CD14-positive monocyte (primary cell): ENCODE measurements at regions not wholly inside any gene's neighbourhood (a gene's known extent, or its start where the extent isn't known, plus 50 kb on each side); places are given as distances from the start of the nearest gene placed in this dataset.

Experiments used
- DNase-seq, 3 donors: peaks; one replicate each; pipeline ENCODE4 v3.0.0-alpha.2; 2011 to 2022
- H2AFZ ChIP-seq: 2 replicates; pipeline ENCODE4 v1.6.0; 2012; ENCODE audit warnings: mild to moderate bottlenecking, low read depth, low read length, inconsistent platforms; ENCODE audit not compliant: insufficient read depth, poor library complexity, severe bottlenecking
- H3K27ac ChIP-seq, 2 donors: 1 replicate in 1 of 2; 2 replicates in 1 of 2; pipeline ENCODE4 v1.5.1; 2012 to 2013; ENCODE audit warnings: low read length in 2 of 2, control low read depth in 1 of 2, inconsistent platforms in 1 of 2, low read depth in 1 of 2, mild to moderate bottlenecking in 1 of 2
- H3K27me3 ChIP-seq, 2 donors: one replicate each; pipeline versions ENCODE4 v1.6.0 to v1.6.1; 2011 to 2013; ENCODE audit warnings: low read length in 2 of 2; ENCODE audit not compliant: control insufficient read depth in 2 of 2, insufficient read depth in 2 of 2
- H3K36me3 ChIP-seq, 2 donors: replicated peaks in 1 of 2; 1 replicate in 1 of 2; 2 replicates in 1 of 2; pipeline versions ENCODE4 v1.5.1 to v1.6.1; 2012 to 2013; ENCODE audit warnings: low read length in 2 of 2, control low read depth in 1 of 2, inconsistent platforms in 1 of 2, mild to moderate bottlenecking in 1 of 2; ENCODE audit not compliant: insufficient read depth in 2 of 2, control insufficient read depth in 1 of 2
- H3K4me1 ChIP-seq, 2 donors: 1 replicate in 1 of 2; 2 replicates in 1 of 2; pipeline versions ENCODE4 v1.5.1 to v1.6.1; 2012 to 2013; ENCODE audit warnings: low read length in 2 of 2, control low read depth in 1 of 2, inconsistent platforms in 1 of 2, mild to moderate bottlenecking in 1 of 2, moderate library complexity in 1 of 2; ENCODE audit not compliant: insufficient read depth in 2 of 2, control insufficient read depth in 1 of 2
- H3K4me2 ChIP-seq: replicated peaks from 2 replicates; pipeline ENCODE3; 2012; ENCODE audit warnings: low read length, moderate library complexity, mild to moderate bottlenecking; ENCODE audit not compliant: poor library complexity, severe bottlenecking; ENCODE audit errors: extremely low read depth
- H3K4me3 ChIP-seq, 3 experiments: fragments of 200-600 bp in 1 of 3; sonication (generic) in 1 of 3; replicated peaks in 1 of 3; 1 replicate in 2 of 3; 2 replicates in 1 of 3; pipeline ENCODE4 v1.5.1; 2011 to 2013; ENCODE audit warnings: low read length in 3 of 3, mild to moderate bottlenecking in 3 of 3, control low read depth in 2 of 3, low read depth in 2 of 3, inconsistent platforms in 1 of 3, moderate library complexity in 1 of 3
- H3K79me2 ChIP-seq: 2 replicates; pipeline ENCODE4 v1.6.0; 2012; ENCODE audit warnings: mild to moderate bottlenecking, control low read depth, inconsistent platforms, low read length, moderate library complexity; ENCODE audit not compliant: insufficient read depth
- H3K9ac ChIP-seq: 2 replicates; pipeline ENCODE4 v1.6.0; 2017; ENCODE audit warnings: low read length, mild to moderate bottlenecking; ENCODE audit not compliant: insufficient read depth, poor library complexity, severe bottlenecking
- H3K9me3 ChIP-seq, 2 donors: replicated peaks in 1 of 2; 1 replicate in 1 of 2; 2 replicates in 1 of 2; pipeline versions ENCODE4 v1.5.1 to v1.6.1; 2012 to 2013; ENCODE audit warnings: low read length in 2 of 2, control low read depth in 1 of 2; ENCODE audit not compliant: control insufficient read depth in 1 of 2, insufficient read depth in 1 of 2
- H4K20me1 ChIP-seq: 2 replicates; pipeline ENCODE4 v1.6.0; 2012; ENCODE audit warnings: mild to moderate bottlenecking, low read length, control low read depth, moderate library complexity; ENCODE audit not compliant: insufficient read depth
- H3K27ac Mint-ChIP-seq, 7 donors: one replicate each; pipeline ENCODE4 v1.8.0; 2020; ENCODE audit warnings: mild to moderate bottlenecking in 7 of 7, mixed read lengths in 7 of 7, moderate library complexity in 6 of 7, inconsistent platforms in 2 of 7
- H3K27me3 Mint-ChIP-seq, 3 donors: one replicate each; pipeline ENCODE4 v1.8.0; 2021 to 2022; ENCODE audit warnings: low read depth in 3 of 3, mild to moderate bottlenecking in 3 of 3, mixed read lengths in 3 of 3, moderate library complexity in 3 of 3, inconsistent platforms in 1 of 3
- H3K36me3 Mint-ChIP-seq, 2 donors: one replicate each; pipeline ENCODE4 v1.8.0; 2020; ENCODE audit warnings: mixed read lengths in 2 of 2, inconsistent platforms in 1 of 2, mild to moderate bottlenecking in 1 of 2
- H3K4me1 Mint-ChIP-seq: one replicate; pipeline ENCODE4 v1.8.0; 2020; ENCODE audit warnings: mild to moderate bottlenecking, mixed read lengths
- H3K4me3 Mint-ChIP-seq, 2 donors: one replicate each; pipeline ENCODE4 v1.8.0; 2020; ENCODE audit warnings: mild to moderate bottlenecking in 2 of 2, mixed read lengths in 2 of 2, moderate library complexity in 1 of 2
- H3K9me3 Mint-ChIP-seq, 7 donors: one replicate each; pipeline ENCODE4 v1.8.0; 2020 to 2022; ENCODE audit warnings: mixed read lengths in 7 of 7, mild to moderate bottlenecking in 6 of 7, moderate library complexity in 6 of 7, inconsistent platforms in 2 of 7
- WGBS: methylation state at CpG from one replicate; pipeline ENCODE4 v1.1.5; 2013; ENCODE audit warnings: missing lambda C conversion rate; ENCODE audit not compliant: insufficient coverage; 5-methylcytosine and 5-hydroxymethylcytosine counted together
- intact Hi-C, 2 donors: fragments of 100-400 bp; cut with micrococcal nuclease; formaldehyde crosslinking; loops; one replicate each; pipeline versions ENCODE4 v1.15.0 to v1.15.1; 2023
- TF ChIP-seq, protein P1 (sequence below): fragments of 200-600 bp; IDR thresholded peaks from one replicate; pipeline ENCODE4 v1.8.0; 2022; ENCODE audit warnings: antibody characterized with exemption, mild to moderate bottlenecking

DNA sequence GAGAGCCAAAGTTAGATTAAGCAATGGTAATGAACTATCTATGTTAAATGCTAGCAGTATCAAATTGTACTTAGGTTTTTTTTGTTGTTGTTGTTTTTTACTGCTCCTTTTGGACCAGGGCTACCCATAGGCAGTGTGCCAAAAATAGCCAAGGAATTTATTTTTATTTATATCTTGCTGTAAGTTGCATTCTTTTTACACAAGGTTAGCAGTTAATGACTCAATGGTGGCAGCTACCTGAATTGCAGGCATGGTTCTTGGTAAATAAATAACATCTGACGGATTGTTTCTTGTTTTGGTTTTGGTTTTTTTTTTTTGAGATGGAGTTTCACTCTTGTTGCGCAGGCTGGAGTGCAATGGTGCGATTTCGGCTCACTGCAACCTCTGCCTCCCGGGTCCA lies 194.8 kb upstream of the TSC22D1 start:
- intact Hi-C loops = no loop called here
- 96% methylated on average over 5 of the region's 5 CpGs for WGBS

DNA sequence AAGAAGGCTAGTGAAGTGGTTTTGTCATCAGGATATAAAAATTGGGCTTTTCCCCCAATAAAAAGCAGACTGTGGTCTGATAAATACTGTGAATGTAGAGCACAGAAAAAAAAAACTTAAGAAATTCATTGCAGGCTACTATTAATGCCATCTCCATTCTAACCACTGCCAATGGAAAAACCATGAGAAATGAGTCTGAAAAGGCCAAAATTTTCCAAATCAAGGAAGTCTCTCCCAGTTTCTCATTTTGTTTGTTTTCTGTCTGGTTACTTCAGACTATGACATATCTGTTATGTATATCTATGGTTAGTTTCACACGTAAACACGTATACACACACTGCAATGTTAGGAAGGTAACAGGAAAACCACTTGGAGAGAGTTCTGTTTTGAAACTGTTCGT lies 193.6 kb upstream of the TSC22D1 start:
- DNase-seq = no peak
- Histone ChIP-seq H3K79me2 (no peaks in the 10 kb centered on the region), H3K4me3 (no peak overlapping the region), H3K9ac (no peak overlapping the region), H3K36me3 (no peaks in the 10 kb centered on the region), H3K4me2 (no peak overlapping the region), H3K9me3 (no peaks in the 10 kb centered on the region), H2AFZ (no peak overlapping the region), H3K27ac (no peak overlapping the region), H4K20me1 (no peaks in the 10 kb centered on the region), H3K27me3 (no peaks in the 10 kb centered on the region), H3K4me1 (no peaks in the 10 kb centered on the region)
- Mint-ChIP-seq H3K27me3 (peaks cover 5 to 7% (median 6%) of the 10 kb centered on the region in 3 donors), H3K4me1 (no peaks in the 10 kb centered on the region), H3K27ac (no peak overlapping the region), H3K4me3 (no peak overlapping the region), H3K9me3 (peaks cover 0 to 5% (median 0%) of the 10 kb centered on the region in 7 donors), H3K36me3 (no peaks in the 10 kb centered on the region)
- TF ChIP-seq, protein P1, sequence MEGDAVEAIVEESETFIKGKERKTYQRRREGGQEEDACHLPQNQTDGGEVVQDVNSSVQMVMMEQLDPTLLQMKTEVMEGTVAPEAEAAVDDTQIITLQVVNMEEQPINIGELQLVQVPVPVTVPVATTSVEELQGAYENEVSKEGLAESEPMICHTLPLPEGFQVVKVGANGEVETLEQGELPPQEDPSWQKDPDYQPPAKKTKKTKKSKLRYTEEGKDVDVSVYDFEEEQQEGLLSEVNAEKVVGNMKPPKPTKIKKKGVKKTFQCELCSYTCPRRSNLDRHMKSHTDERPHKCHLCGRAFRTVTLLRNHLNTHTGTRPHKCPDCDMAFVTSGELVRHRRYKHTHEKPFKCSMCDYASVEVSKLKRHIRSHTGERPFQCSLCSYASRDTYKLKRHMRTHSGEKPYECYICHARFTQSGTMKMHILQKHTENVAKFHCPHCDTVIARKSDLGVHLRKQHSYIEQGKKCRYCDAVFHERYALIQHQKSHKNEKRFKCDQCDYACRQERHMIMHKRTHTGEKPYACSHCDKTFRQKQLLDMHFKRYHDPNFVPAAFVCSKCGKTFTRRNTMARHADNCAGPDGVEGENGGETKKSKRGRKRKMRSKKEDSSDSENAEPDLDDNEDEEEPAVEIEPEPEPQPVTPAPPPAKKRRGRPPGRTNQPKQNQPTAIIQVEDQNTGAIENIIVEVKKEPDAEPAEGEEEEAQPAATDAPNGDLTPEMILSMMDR = no peak
- WGBS = no CpG with 5 or more reads among the region's 3 CpGs
- intact Hi-C loops = no loop called here

More for the DNA sequence above, 194.8 kb upstream of the TSC22D1 start:
- Histone ChIP-seq H3K9me3 (no peaks in the 10 kb centered on the region), H3K27me3 (no peaks in the 10 kb centered on the region), H3K36me3 (no peaks in the 10 kb centered on the region), H3K79me2 (no peaks in the 10 kb centered on the region), H3K4me2 (no peak overlapping the region), H3K4me3 (no peak overlapping the region), H4K20me1 (no peaks in the 10 kb centered on the region), H3K4me1 (no peaks in the 10 kb centered on the region), H3K9ac (no peak overlapping the region), H2AFZ (no peak overlapping the region), H3K27ac (no peak overlapping the region)
- no peaks in the 10 kb centered on the region for H3K36me3 Mint-ChIP-seq
- no peak overlapping the region for H3K4me3 Mint-ChIP-seq
- peaks cover 4 to 6% (median 6%) of the 10 kb centered on the region in 3 donors for H3K27me3 Mint-ChIP-seq
- TF ChIP-seq, protein P1 = no peak
- DNase-seq = no peak
- H3K4me1 Mint-ChIP-seq = no peaks in the 10 kb centered on the region
- peaks cover 0 to 7% (median 0%) of the 10 kb centered on the region in 7 donors for H3K9me3 Mint-ChIP-seq
- H3K27ac Mint-ChIP-seq = no peak overlapping the region
